Right forelimb (tissue), 1 donor: ENCODE measurements at regions not wholly inside any gene's neighbourhood (a gene's known extent, or its start where the extent isn't known, plus 50 kb on each side); places are given as distances from the start of the nearest gene placed in this dataset.
A peak's percentile ranks its signal among the peaks of the same experiment; 100 is the strongest.

Experiments
- DNase-seq: peaks from one replicate; pipeline ENCODE4 v3.0.0-alpha.2; 2018

- DNase-seq, result no peak
Measured at GRCh38 chr1:228899421-228899956, 164.2 kb downstream of the RHOU start.

DNA sequence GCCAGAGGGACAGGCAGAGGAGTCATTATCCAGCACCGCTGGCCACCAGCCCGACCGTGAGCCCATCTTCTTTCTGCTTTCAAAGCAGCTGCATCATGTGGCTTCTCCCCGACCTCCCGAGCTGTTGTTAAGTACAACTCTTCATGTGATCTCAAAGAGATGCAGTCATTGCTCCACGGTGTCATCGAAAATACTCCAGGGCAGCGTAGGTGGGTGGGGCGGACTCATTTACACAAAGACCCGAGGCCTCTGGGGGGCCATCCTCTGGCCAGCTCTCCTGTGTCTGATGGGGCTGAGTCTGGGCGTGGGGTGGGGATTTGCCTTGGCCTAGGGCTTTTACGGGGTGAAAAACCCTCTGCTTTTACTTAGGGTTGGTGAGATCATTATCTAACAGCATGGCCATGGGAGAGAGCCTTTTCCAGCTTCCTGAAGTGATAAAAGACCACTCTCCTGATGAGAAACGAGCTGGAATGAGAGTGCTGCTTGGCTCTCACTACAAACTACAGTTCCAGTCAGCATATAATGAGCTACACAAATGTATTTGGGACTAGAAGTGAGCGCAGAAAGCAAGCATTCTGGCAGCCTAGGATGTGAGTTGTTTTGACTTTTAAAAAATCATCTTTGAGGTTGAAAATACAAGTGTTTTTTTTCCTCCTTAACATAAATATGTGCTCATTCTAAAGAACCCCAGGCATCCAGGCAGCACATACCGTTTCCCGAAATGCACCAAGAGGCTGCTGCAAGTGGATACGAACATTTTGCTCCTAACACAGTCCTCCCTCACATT, 165.0 kb downstream of the RHOU start:
- peak; percentile 84 for DNase-seq

GRCh38 chr1:228900886-228901392, 165.7 kb downstream of the RHOU start:
- DNase-seq, result no peak

GRCh38 chr1:228901936-228902681, 166.8 kb downstream of the RHOU start:
- DNase-seq, result no peak

DNA sequence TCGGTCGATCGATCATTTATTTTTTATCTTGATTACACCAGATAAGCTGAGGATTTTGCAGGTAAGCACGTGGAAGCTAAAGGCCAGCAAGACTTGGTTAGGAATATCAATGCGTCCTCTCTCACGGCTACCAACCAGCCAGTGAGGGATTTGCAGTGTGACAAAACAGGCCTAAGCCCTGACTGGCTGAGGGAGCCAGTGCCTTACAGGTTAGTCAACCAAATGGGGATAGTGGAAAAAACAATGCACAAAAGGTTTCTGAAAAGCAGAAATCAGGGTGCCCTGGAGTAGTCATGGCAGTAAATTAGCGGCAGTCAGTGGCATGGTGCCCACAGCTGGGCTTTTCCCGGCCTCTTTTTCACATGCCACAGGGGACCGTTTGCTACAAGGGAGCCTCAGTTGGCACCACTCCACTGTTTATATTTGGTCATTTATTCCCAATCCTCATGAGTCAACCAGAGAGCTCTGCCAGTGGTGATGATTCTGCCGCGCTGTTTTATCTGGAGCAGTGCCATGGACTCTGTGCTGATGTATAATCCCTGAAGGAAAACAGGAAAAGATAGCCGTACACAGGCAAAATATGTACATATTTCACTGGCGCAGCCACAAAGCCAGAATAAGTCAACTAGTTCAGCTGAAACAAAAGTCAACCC, 167.6 kb downstream of the RHOU start:
- DNase-seq, result peak; percentile 76

GRCh38 chr1:228903434-228904071, 168.3 kb downstream of the RHOU start:
- DNase-seq, result peak; percentile 57

DNA sequence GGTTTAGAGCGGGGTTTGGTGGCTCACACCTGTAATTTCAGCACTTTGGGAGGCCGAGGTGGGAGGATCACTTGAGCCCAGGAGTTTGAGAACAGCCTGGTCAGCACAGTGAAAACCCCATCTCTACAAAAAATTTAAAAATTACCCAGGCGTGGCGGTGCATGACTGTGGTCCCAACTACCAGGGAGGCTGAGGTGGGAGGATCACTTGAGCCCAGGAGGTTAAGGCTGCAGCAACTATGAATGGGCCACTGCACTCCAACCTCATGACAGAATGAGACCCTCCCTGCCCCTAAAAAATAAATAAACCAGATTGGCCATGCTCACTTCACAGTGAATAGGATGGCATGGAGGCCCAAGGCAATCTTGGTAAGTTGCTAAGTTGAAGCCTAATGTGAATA, 168.9 kb downstream of the RHOU start:
- DNase-seq, result no peak

GRCh38 chr1:228905701-228906101, 170.4 kb downstream of the RHOU start:
- no peak for DNase-seq

GRCh38 chr1:228906223-228906860, 171.1 kb downstream of the RHOU start:
- no peak for DNase-seq

DNA sequence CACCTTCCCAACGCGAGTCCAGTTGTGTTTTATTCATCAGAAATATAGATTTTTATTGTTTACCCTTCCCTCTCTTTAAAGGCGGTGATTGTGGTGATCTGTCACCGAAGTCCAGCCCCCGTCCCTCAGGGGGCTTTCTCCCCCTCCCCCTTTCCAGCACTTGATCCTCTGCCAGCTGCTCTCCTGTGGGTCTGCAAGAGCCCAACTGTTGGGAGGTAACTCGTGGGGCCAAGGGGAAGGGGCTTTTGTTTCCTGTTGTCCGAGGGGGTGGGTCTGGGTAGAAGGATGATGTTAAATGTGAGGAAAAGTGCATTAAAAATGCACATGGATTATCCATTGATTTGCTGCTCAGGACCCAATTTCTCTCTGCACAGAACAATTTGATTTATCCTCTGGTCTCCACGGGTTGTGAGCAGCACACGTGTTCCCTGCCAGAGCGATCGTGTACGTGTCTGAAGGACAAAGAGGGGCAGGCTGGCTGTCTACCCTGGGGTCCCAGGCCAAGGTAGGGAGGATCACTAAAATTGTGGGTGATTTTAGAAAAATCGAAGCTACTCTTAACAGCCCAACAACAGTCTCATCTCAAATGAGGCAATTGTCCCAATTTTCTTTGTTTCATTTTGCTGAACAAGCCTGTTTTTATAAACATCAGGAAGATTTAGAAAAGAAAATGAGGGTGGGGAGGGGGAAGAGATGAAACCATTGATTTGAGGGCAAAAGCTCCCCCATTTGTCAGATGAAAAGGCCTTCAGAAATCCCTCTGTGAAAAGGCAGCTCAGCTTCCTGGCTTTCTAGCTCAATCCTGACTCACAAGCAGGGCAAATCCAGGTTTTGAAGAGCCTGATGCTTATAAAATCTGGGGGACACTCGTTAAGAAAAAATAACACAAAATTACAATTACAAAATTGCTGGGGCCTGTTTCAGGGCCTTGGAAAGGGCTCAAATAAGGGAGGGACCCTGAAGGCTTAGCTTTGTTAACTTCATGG, 176.2 kb downstream of the RHOU start:
- DNase-seq, result no peak

DNA sequence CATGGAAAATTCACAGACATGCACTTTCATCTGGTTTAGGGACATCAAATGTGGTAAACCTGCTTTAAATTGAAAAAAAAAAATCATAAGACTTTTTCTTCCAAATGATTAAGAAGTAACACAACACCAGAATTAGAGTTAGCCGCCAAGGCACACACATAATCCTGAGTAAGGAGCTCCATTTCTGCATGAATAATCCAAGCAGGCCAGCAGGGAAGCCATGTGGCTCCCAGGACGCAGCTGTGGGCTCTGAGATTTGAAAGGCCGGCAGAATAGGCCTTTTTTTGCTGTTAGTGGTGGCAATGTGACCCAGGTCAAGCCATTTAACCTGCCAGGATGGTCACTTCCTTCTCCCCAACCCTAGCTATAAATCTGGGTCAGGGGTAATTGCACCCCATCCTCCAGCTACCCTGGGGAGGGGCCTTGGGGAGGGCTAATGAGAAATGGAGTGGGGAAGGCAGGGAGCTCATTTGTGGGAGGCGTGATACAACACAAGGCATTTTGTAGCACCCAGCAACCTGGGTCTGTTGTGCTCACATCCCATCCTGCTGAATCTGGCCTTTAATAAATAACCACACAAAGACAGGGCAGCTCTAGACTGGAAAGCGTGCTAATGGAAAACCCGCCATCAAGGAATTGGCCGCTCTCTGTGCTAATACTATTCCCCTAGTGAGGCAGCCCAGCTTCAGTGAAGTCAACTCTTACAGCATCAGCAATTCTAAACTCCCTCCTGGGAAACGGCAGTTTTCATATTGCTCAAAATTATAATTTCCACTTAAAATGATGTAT, 178.5 kb downstream of the RHOU start:
- DNase-seq, result no peak

DNA sequence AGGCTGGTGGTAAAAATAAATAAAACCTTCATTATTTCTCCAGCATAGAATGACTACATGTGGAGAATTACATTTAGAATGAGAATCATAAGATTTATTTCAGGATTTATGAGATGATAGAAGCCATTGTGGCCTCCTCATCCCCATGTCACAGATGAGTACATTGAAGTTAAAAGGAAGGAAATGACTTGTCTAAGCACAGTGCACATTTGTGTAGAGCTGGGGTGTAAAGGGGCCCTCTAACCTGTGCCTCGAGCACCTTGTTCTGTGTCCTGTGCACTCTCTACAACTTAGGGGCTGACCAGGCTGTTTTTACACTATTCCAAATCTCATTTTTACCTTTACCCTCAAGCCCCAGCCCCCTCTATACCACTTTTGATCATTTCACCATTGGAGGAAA, 179.4 kb downstream of the RHOU start:
- no peak for DNase-seq

DNA sequence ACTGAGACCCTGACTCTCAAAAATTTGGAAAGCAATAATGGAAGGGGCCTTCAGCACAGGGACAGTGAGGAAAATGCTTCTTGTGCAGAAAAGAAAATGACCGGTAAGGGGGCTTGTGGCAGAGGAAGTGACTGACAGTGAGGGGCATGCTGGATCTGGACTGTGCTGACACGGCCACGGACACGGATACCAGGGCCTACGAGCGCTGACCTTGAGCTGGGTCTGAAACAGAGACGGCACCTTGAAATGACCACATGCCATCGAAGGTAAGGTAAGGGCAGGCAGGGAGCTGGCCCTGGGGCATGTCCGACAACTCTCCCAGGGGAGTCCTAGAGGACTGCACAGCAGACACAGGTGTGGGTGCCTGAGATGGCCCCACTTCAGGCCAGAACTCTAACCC, 182.1 kb downstream of the RHOU start:
- no peak for DNase-seq

GRCh38 chr1:228917755-228918154, 182.5 kb downstream of the RHOU start:
- DNase-seq, result no peak

DNA sequence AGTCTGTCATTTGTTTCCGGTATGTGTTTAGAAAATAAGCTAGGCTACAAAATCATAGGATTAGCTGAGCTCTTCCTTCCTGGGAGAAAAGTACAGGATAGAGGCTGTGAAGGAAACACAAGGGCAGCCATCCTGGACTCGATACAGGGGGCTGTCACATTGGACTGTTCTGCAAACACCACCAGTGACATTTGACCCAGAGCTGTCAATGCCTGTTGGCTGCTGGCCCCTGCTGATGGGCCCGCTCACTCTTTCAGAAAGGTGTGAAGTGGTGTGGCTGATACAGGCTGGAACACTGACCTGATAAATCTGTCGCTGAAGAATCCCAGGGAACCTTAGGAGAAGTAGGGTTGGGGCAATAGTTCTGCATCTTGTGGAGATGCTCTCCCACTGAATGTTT, 183.1 kb downstream of the RHOU start:
- DNase-seq, result no peak

GRCh38 chr1:228919914-228920313, 184.6 kb downstream of the RHOU start:
- no peak for DNase-seq

GRCh38 chr1:228920831-228921230, 185.6 kb downstream of the RHOU start:
- no peak for DNase-seq

- no peak for DNase-seq
Measured at GRCh38 chr1:228921481-228921880, 186.2 kb downstream of the RHOU start.

GRCh38 chr1:228922722-228923376, 187.6 kb downstream of the RHOU start:
- DNase-seq, result no peak
